ENCODE measurements at regions not wholly inside any gene's neighbourhood (a gene's known extent, or its start where the extent isn't known, plus 50 kb on each side); places are given as distances from the start of the nearest gene placed in this dataset.
"Not testable (repeated sequence)": the region's sequence is repeated elsewhere in the genome, so short reads cannot be mapped to it uniquely, and the experiment has no call there.

GRCh38 chr15:77892335-77892734 lies 185.2 kb downstream of the TBC1D2B start:
- H3K4me3 ChIP-seq = no peak overlapping the region

GRCh38 chr15:77891862-77892261 lies 185.6 kb downstream of the TBC1D2B start:
- DNase-seq; H3K9me3 ChIP-seq; H3K27ac ChIP-seq; H3K4me1 ChIP-seq; H3K4me3 ChIP-seq; H3K36me3 ChIP-seq; intact Hi-C loops (cut with DNase I; ENCODE audit: low total_unique reads): not testable (repeated sequence)
- H3K27me3 ChIP-seq = peaks cover 0 to 15% (median 0%) of the 10 kb centered on the region in 3 donors
- WGBS, 5 donors = 58 to 78% (median 72%) methylated on average over 5 to 8 of the region's 8 CpGs

More at GRCh38 chr15:77892335-77892734, 185.2 kb downstream of the TBC1D2B start:
- H3K4me1 ChIP-seq = no peaks in the 10 kb centered on the region
- H3K27me3 ChIP-seq = peaks cover 0 to 15% (median 0%) of the 10 kb centered on the region in 3 donors
- WGBS, 5 donors = 56 to 83% (median 76%) methylated on average over 2 to 3 of the region's 3 CpGs
- H3K9me3 ChIP-seq = no peaks in the 10 kb centered on the region
- TF ChIP-seq POLR2A (IDR thresholded peaks at IDR 0.05) (no peak), CTCF (IDR thresholded peaks at IDR 0.05) (no peak), EP300 (IDR thresholded peaks at IDR 0.05) (no peak), POLR2AphosphoS5 (IDR thresholded peaks at IDR 0.05) (no peak)
- intact Hi-C loops (cut with DNase I; ENCODE audit: low total_unique reads) = no loop called here
- no peaks in the 10 kb centered on the region for H3K36me3 ChIP-seq
- no peak for DNase-seq
- H3K27ac ChIP-seq = no peak overlapping the region

- H3K4me1 ChIP-seq; intact Hi-C loops (cut with DNase I; ENCODE audit: low total_unique reads); H3K36me3 ChIP-seq; H3K27ac ChIP-seq; H3K9me3 ChIP-seq; H3K4me3 ChIP-seq: not testable (repeated sequence)
- 23 to 48% (median 41%) methylated on average over 5 to 18 of the region's 20 CpGs for WGBS, 5 donors
- H3K27me3 ChIP-seq = peaks cover 0 to 15% (median 0%) of the 10 kb centered on the region in 3 donors
- peak in 1 of 2 donors; percentile 75 for DNase-seq
Measured at GRCh38 chr15:77890911-77891801, 186.4 kb downstream of the TBC1D2B start.

- intact Hi-C loops (cut with DNase I; ENCODE audit: low total_unique reads); H3K4me3 ChIP-seq; H3K9me3 ChIP-seq; H3K4me1 ChIP-seq; H3K27ac ChIP-seq; H3K36me3 ChIP-seq; DNase-seq: not testable (repeated sequence)
- H3K27me3 ChIP-seq = peaks cover 0 to 15% (median 0%) of the 10 kb centered on the region in 3 donors
- 79 to 89% (median 84%) methylated on average over 11 to 15 of the region's 15 CpGs for WGBS, 5 donors
Measured at GRCh38 chr15:77889828-77890725, 187.4 kb downstream of the TBC1D2B start.

GRCh38 chr15:77889009-77889806 lies 188.3 kb downstream of the TBC1D2B start:
- no peak for DNase-seq
- H3K4me1 ChIP-seq = no peaks in the 10 kb centered on the region
- no peaks in the 10 kb centered on the region for H3K9me3 ChIP-seq
- no peak overlapping the region for H3K4me3 ChIP-seq
- no peak for TF ChIP-seq CTCF (IDR thresholded peaks at IDR 0.05)
- no peak for TF ChIP-seq POLR2A (IDR thresholded peaks at IDR 0.05)
- TF ChIP-seq POLR2AphosphoS5 (IDR thresholded peaks at IDR 0.05) = no peak
- no peak for TF ChIP-seq EP300 (IDR thresholded peaks at IDR 0.05)
- intact Hi-C loops (cut with DNase I; ENCODE audit: low total_unique reads) = no loop called here
- WGBS, 5 donors = 83 to 93% (median 86%) methylated on average over 14 to 17 of the region's 17 CpGs
- H3K27ac ChIP-seq = no peak overlapping the region
- peaks cover 0 to 12% (median 0%) of the 10 kb centered on the region in 3 donors for H3K27me3 ChIP-seq
- no peaks in the 10 kb centered on the region for H3K36me3 ChIP-seq

GRCh38 chr15:77887563-77888429 lies 189.7 kb downstream of the TBC1D2B start:
- WGBS, 5 donors = 61 to 81% (median 72%) methylated on average over 1 to 10 of the region's 16 CpGs; no CpG with 5 or more reads in 1 of the 5 donors
- H3K27ac ChIP-seq = peak overlapping the region in 1 of 5 donors; percentile 22
- H3K4me1 ChIP-seq = not testable (repeated sequence)

More at GRCh38 chr15:77887563-77888429, 189.7 kb downstream of the TBC1D2B start:
- H3K36me3 ChIP-seq; intact Hi-C loops (cut with DNase I; ENCODE audit: low total_unique reads); H3K9me3 ChIP-seq; DNase-seq; H3K27me3 ChIP-seq; H3K4me3 ChIP-seq: not testable (repeated sequence)
